Gastrocnemius medialis (tissue), 4 donors: ENCODE measurements at regions not wholly inside any gene's neighbourhood (a gene's known extent, or its start where the extent isn't known, plus 50 kb on each side); places are given as distances from the start of the nearest gene placed in this dataset.

Experiments used
- ATAC-seq, 2 donors: fragments of 150-250 bp; one replicate each; pipeline ENCODE4 v1.9.1; 2016
- DNase-seq, 2 donors: peaks; one replicate each; pipeline ENCODE4 v3.0.0-alpha.2; 2019
- H3K27ac ChIP-seq, 4 donors: fragments of 200-600 bp; sonication (generic); 1 replicate in 1 of 4; 2 replicates in 3 of 4; pipeline ENCODE4 v1.5.1; 2016 to 2018; ENCODE audit warnings: mild to moderate bottlenecking in 2 of 4, moderate library complexity in 1 of 4
- H3K27me3 ChIP-seq, 3 donors: fragments of 200-600 bp; sonication (generic) in 2 of 3; 1 replicate in 1 of 3; 2 replicates in 2 of 3; pipeline versions ENCODE4 v1.5.1 to v1.6.0; 2016 to 2019; ENCODE audit warnings: mild to moderate bottlenecking in 1 of 3, moderate library complexity in 1 of 3
- H3K36me3 ChIP-seq, 2 donors: fragments of 200-600 bp; sonication (generic) in 1 of 2; one replicate each; pipeline ENCODE4 v1.5.1; 2017 to 2018
- H3K4me1 ChIP-seq, 2 donors: fragments of 200-600 bp; sonication (generic) in 1 of 2; one replicate each; pipeline ENCODE4 v1.5.1; 2016 to 2017; ENCODE audit warnings: mild to moderate bottlenecking in 2 of 2
- H3K4me3 ChIP-seq, 4 donors: fragments of 200-600 bp; sonication (generic) in 3 of 4; 1 replicate in 1 of 4; 2 replicates in 3 of 4; pipeline ENCODE4 v1.5.1; 2016 to 2019; ENCODE audit warnings: mild to moderate bottlenecking in 2 of 4
- H3K9me3 ChIP-seq, 3 donors: fragments of 200-600 bp; sonication (generic) in 2 of 3; 1 replicate in 1 of 3; 2 replicates in 2 of 3; pipeline ENCODE4 v1.5.1; 2016 to 2019
- POLR2A ChIP-seq, 2 donors: fragments of 450-650 bp; IDR thresholded peaks; one replicate each; pipeline ENCODE4 v1.6.1; 2017; ENCODE audit warnings: antibody characterized with exemption in 2 of 2, mild to moderate bottlenecking in 2 of 2, moderate library complexity in 2 of 2
- in situ Hi-C, 4 donors: fragments of 200-750 bp; cut with MboI; loops; one replicate each; pipeline versions ENCODE4 v1.15.0 to v1.8.0; 2017; ENCODE audit warnings: low sequenced_read_pairs in 4 of 4
- intact Hi-C: fragments of 100-400 bp; cut with DNase I; formaldehyde crosslinking; loops from one replicate; pipeline ENCODE4 v1.15.1; 2023; ENCODE audit warnings: low total_unique reads
- TF ChIP-seq, protein P1 (sequence below), 5 experiments: fragments of 450-650 bp in 3 of 5; fragments of 200-600 bp in 2 of 5; sonication (generic) in 2 of 5; IDR thresholded peaks in 4 of 5; conservative IDR thresholded peaks in 1 of 5; 1 replicate in 4 of 5; 2 replicates in 1 of 5; pipeline ENCODE4 v1.5.1; 2016 to 2019; ENCODE audit warnings: antibody characterized with exemption in 5 of 5, mild to moderate bottlenecking in 3 of 5, moderate library complexity in 3 of 5

DNA sequence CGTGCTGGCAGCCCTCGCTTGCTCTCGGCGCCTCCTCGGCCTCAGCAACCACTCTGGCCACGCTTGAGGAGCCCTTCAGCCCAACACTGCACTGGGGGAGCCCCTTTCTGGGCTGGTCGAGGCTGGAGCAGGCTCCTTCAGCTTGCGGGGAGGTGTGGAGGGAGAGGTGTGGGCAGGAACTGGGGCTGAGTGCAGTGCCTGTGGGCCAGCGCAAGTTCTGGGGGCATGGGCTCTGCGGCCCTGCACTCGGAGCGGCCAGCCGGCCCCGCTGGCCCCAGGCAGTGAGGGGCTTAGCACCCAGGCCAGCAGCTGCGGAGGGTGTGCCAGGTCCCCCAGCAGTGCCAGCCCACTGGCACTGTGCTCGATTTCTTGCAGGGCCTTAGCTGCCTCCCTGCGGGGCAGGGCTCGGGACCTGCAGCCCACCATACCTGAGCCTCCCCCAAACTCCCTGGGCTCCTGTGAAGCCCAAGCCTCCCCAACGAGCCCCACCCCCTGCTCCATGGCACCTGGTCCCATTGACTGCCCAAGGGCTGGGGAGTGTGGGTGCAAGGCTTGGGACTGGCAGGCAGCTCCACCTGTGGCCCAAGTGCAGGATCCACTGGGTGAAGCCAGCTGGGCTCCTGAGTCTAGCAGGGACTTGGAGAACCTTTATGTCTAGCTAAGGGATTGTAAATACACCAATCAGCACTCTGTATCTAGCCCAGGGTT lies 556.8 kb downstream of the GABRG1 start:
- H3K27ac ChIP-seq: no peak overlapping the region
- H3K27me3 ChIP-seq: no peaks in the 10 kb centered on the region
- ATAC-seq (no peak), DNase-seq (no peak)
- H3K4me3 ChIP-seq: no peak overlapping the region
- no peaks in the 10 kb centered on the region for H3K9me3 ChIP-seq
- intact Hi-C loops: no loop called here
- no peaks in the 10 kb centered on the region for H3K4me1 ChIP-seq
- TF ChIP-seq POLR2A (IDR thresholded peaks at IDR 0.05): no peak
- TF ChIP-seq, protein P1, sequence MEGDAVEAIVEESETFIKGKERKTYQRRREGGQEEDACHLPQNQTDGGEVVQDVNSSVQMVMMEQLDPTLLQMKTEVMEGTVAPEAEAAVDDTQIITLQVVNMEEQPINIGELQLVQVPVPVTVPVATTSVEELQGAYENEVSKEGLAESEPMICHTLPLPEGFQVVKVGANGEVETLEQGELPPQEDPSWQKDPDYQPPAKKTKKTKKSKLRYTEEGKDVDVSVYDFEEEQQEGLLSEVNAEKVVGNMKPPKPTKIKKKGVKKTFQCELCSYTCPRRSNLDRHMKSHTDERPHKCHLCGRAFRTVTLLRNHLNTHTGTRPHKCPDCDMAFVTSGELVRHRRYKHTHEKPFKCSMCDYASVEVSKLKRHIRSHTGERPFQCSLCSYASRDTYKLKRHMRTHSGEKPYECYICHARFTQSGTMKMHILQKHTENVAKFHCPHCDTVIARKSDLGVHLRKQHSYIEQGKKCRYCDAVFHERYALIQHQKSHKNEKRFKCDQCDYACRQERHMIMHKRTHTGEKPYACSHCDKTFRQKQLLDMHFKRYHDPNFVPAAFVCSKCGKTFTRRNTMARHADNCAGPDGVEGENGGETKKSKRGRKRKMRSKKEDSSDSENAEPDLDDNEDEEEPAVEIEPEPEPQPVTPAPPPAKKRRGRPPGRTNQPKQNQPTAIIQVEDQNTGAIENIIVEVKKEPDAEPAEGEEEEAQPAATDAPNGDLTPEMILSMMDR (IDR thresholded peaks at IDR 0.05 in 4 of 5, conservative IDR thresholded peaks at IDR 0.05 in 1 of 5): no peak
- H3K36me3 ChIP-seq: no peaks in the 10 kb centered on the region
- in situ Hi-C loops: no loop called here

DNA sequence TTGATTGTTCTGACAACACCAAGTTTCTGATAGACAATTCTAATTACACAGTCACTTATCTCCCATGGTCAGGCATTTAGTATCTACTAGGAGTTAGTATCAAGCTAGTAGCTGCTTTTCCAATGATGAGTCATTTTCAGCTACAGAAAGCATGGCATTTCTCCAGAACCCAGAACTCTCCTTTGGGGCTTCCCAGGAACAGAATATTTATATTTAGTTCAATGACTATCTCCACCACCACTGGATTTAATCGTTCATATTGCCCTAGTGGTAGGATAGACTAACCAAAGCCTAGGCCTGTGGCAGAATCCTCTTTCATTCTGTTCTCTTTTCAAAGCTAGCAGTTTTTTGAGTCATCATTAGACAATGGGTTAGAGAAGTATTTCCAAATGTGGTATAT lies 569.4 kb downstream of the GABRG1 start:
- TF ChIP-seq POLR2A (IDR thresholded peaks at IDR 0.05): no peak
- TF ChIP-seq, protein P1 (IDR thresholded peaks at IDR 0.05 in 4 of 5, conservative IDR thresholded peaks at IDR 0.05 in 1 of 5): no peak
- Histone ChIP-seq H3K4me1 (no peaks in the 10 kb centered on the region), H3K4me3 (no peak overlapping the region), H3K27me3 (no peaks in the 10 kb centered on the region), H3K36me3 (no peaks in the 10 kb centered on the region), H3K27ac (no peak overlapping the region), H3K9me3 (no peaks in the 10 kb centered on the region)
- ATAC-seq (no peak), DNase-seq (no peak)
- intact Hi-C loops (no loop called here), in situ Hi-C loops (no loop called here)

GRCh38 chr4:45550766-45551366 lies 573.0 kb downstream of the GABRG1 start:
- H3K27me3 ChIP-seq: no peaks in the 10 kb centered on the region
- H3K4me1 ChIP-seq: no peaks in the 10 kb centered on the region
- TF ChIP-seq POLR2A (IDR thresholded peaks at IDR 0.05): no peak
- TF ChIP-seq, protein P1 (IDR thresholded peaks at IDR 0.05 in 4 of 5, conservative IDR thresholded peaks at IDR 0.05 in 1 of 5): no peak
- ATAC-seq (no peak), DNase-seq (no peak)
- H3K27ac ChIP-seq: no peak overlapping the region
- H3K9me3 ChIP-seq: no peaks in the 10 kb centered on the region
- intact Hi-C loops: no loop called here
- no peak overlapping the region for H3K4me3 ChIP-seq
- in situ Hi-C loops: no loop called here
- H3K36me3 ChIP-seq: no peaks in the 10 kb centered on the region

- TF ChIP-seq POLR2A (IDR thresholded peaks at IDR 0.05): no peak
- TF ChIP-seq, protein P1 (IDR thresholded peaks at IDR 0.05 in 4 of 5, conservative IDR thresholded peaks at IDR 0.05 in 1 of 5): no peak
- intact Hi-C loops (no loop called here), in situ Hi-C loops (loop anchor here in 1 of 4 donors (25.0 kb wide), 1 partner anchor 102 kb away; no protein-coding TSS in a partner anchor)
- Histone ChIP-seq H3K27ac (no peak overlapping the region), H3K36me3 (no peaks in the 10 kb centered on the region), H3K9me3 (no peaks in the 10 kb centered on the region), H3K27me3 (no peaks in the 10 kb centered on the region), H3K4me3 (no peak overlapping the region), H3K4me1 (no peaks in the 10 kb centered on the region)
- DNase-seq (no peak), ATAC-seq (no peak)
Measured at GRCh38 chr4:45539142-45539814, 584.6 kb downstream of the GABRG1 start.
